HCT116 (cell line): ENCODE measurements at regions not wholly inside any gene's neighbourhood (a gene's known extent, or its start where the extent isn't known, plus 50 kb on each side); places are given as distances from the start of the nearest gene placed in this dataset.

Experiments used
- ATAC-seq: fragments of 200-7000 bp; cut with Tn5 transposase; 2 replicates; pipeline ENCODE4 v1.9.1; 2020; ENCODE audit warnings: mild to moderate bottlenecking, moderate library complexity
- BruUV-seq: library from RNA; stranded (reverse); fragments of 400-500 nt; replicated peaks from 2 replicates; lab custom pipeline; 2021; lab: Mats Ljungman, UMichigan
- CTCF ChIA-PET: fragments of 300-600 bp; sonication (Branson Sonifier 250); formaldehyde crosslinking; loops from one replicate; lab custom pipeline; 2021; ENCODE audit warnings: antibody characterized with exemption; lab: Charles Lee
- POLR2A ChIA-PET: fragments of 300-600, 350-600 bp; sonication (Branson Sonifier 250); formaldehyde crosslinking; loops from one replicate; lab custom pipeline; 2021; ENCODE audit warnings: antibody characterized with exemption; lab: Charles Lee
- RAD21 ChIA-PET, 2 experiments: fragments of 300-600 bp; sonication (Branson Sonifier 250); formaldehyde crosslinking; loops; one replicate each; lab custom pipeline; 2023; ENCODE audit warnings: low total read pairs in 2 of 2; ENCODE audit not compliant: uncharacterized antibody in 2 of 2, unreplicated experiment in 2 of 2, low non-redundant PET in 1 of 2; lab: Charles Lee
- DNase-seq: peaks from one replicate; pipeline ENCODE4 v3.0.0-alpha.2; 2010; ENCODE audit warnings: low read depth, low spot score
- H2AFZ ChIP-seq: fragments of 200-600 bp; shearing (Covaris generic), sonication (generic); 2 replicates; pipeline ENCODE4 v1.6.1; 2017; ENCODE audit warnings: low read depth, mixed run types, mixed read lengths, antibody characterized with exemption, low read length; ENCODE audit not compliant: poor library complexity, severe bottlenecking
- H3K27ac ChIP-seq: 2 replicates; pipeline ENCODE4 v1.5.1; 2012; ENCODE audit warnings: low read depth, low read length
- H3K27me3 ChIP-seq: fragments of 200-600 bp; sonication (generic); 2 replicates; pipeline ENCODE4 v1.6.1; 2016; ENCODE audit warnings: mixed run types, low read length, mixed read lengths; ENCODE audit not compliant: insufficient read depth
- H3K36me3 ChIP-seq, 2 experiments: fragments of 200-500 bp in 1 of 2; fragments of 200-600 bp in 1 of 2; sonication (Bioruptor generic) in 1 of 2; sonication (generic) in 1 of 2; 2 replicates each; pipeline versions ENCODE4 v1.5.1 to v1.6.1; 2014 to 2016; ENCODE audit warnings: low read length in 2 of 2, inconsistent platforms in 1 of 2, mixed read lengths in 1 of 2, mixed run types in 1 of 2; ENCODE audit not compliant: insufficient read depth in 2 of 2, control insufficient read depth in 1 of 2
- H3K4me1 ChIP-seq, 2 experiments: fragments of 200-600 bp in 1 of 2; sonication (generic) in 1 of 2; 2 replicates each; pipeline versions ENCODE4 v1.5.1 to v1.6.1; 2012 to 2017; ENCODE audit warnings: low read length in 2 of 2, inconsistent platforms in 1 of 2, mild to moderate bottlenecking in 1 of 2, mixed read lengths in 1 of 2, mixed run types in 1 of 2, moderate library complexity in 1 of 2; ENCODE audit not compliant: insufficient read depth in 2 of 2, control insufficient read depth in 1 of 2
- H3K4me2 ChIP-seq: fragments of 200-600 bp; sonication (generic); 2 replicates; pipeline ENCODE4 v1.6.1; 2017; ENCODE audit warnings: mixed run types, low read length, mixed read lengths
- H3K4me3 ChIP-seq, 2 experiments: fragments of 200-600 bp in 1 of 2; sonication (generic) in 1 of 2; replicated peaks in 1 of 2; 2 replicates each; pipeline ENCODE4 v1.5.1; 2011 to 2016; ENCODE audit warnings: low read length in 2 of 2, control low read depth in 1 of 2, low read depth in 1 of 2, mild to moderate bottlenecking in 1 of 2, mixed read lengths in 1 of 2, mixed run types in 1 of 2
- H3K79me2 ChIP-seq: fragments of 200-600 bp; sonication (generic); 2 replicates; pipeline ENCODE4 v1.6.1; 2017; ENCODE audit warnings: mild to moderate bottlenecking, mixed run types, low read length, moderate library complexity, mixed read lengths; ENCODE audit not compliant: insufficient read depth
- H3K9ac ChIP-seq: fragments of 200-600 bp; sonication (generic); 2 replicates; pipeline ENCODE4 v1.6.1; 2016; ENCODE audit warnings: low read length, mixed read lengths
- H3K9me2 ChIP-seq: fragments of 200-600 bp; sonication (generic), shearing (Covaris generic); 2 replicates; pipeline ENCODE4 v1.6.1; 2017; ENCODE audit warnings: mixed run types, mild to moderate bottlenecking, moderate library complexity; ENCODE audit not compliant: insufficient read depth
- H3K9me3 ChIP-seq, 2 experiments: fragments of 200-500 bp in 1 of 2; fragments of 200-600 bp in 1 of 2; sonication (Bioruptor generic) in 1 of 2; sonication (generic) in 1 of 2; 2 replicates each; pipeline ENCODE4 v1.6.1; 2014 to 2017; ENCODE audit warnings: low read length in 2 of 2, mixed read lengths in 2 of 2, inconsistent platforms in 1 of 2, low read depth in 1 of 2, mild to moderate bottlenecking in 1 of 2, mixed run types in 1 of 2, moderate library complexity in 1 of 2; ENCODE audit not compliant: control insufficient read depth in 1 of 2, insufficient read depth in 1 of 2
- H4K20me1 ChIP-seq: fragments of 200-600 bp; sonication (generic), shearing (Covaris generic); 2 replicates; pipeline ENCODE4 v1.6.1; 2017; ENCODE audit warnings: mixed run types, mild to moderate bottlenecking, moderate library complexity; ENCODE audit not compliant: insufficient read depth
- ATF3 ChIP-seq: IDR thresholded peaks from 2 replicates; pipeline ENCODE4 v1.6.1; 2012
- CBX3 ChIP-seq: IDR thresholded peaks from 2 replicates; pipeline ENCODE4 v1.6.1; 2012; ENCODE audit warnings: low read depth
- CEBPB ChIP-seq: IDR thresholded peaks from 2 replicates; pipeline ENCODE4 v1.6.1; 2012; ENCODE audit warnings: low read depth
- EGR1 ChIP-seq: IDR thresholded peaks from 2 replicates; pipeline ENCODE4 v1.6.1; 2012; ENCODE audit warnings: low read depth
- EZH2 ChIP-seq: fragments of 200-600 bp; sonication (generic); IDR thresholded peaks from 2 replicates; pipeline ENCODE4 v1.6.1; 2017; ENCODE audit warnings: antibody characterized with exemption, mixed run types
- EZH2phosphoT487 ChIP-seq: fragments of 200-600 bp; IDR thresholded peaks from 2 replicates; pipeline ENCODE4 v1.6.1; 2018; ENCODE audit warnings: antibody characterized with exemption, borderline replicate concordance
- FOSL1 ChIP-seq: IDR thresholded peaks from 2 replicates; pipeline ENCODE4 v1.6.1; 2012; ENCODE audit warnings: low read depth
- JUND ChIP-seq: IDR thresholded peaks from 2 replicates; pipeline ENCODE4 v1.6.1; 2012
- MAX ChIP-seq: IDR thresholded peaks from 2 replicates; pipeline ENCODE4 v1.6.1; 2012
- POLR2AphosphoS5 ChIP-seq: IDR thresholded peaks from 2 replicates; pipeline ENCODE4 v1.6.1; 2011; ENCODE audit warnings: mild to moderate bottlenecking, low read depth, low read length, moderate library complexity
- RAD21 ChIP-seq: IDR thresholded peaks from 2 replicates; pipeline ENCODE4 v1.6.1; 2012; ENCODE audit warnings: low read depth, mild to moderate bottlenecking
- REST ChIP-seq: IDR thresholded peaks from 2 replicates; pipeline ENCODE4 v1.6.1; 2012; ENCODE audit warnings: low read depth
- SIN3A ChIP-seq: IDR thresholded peaks from 2 replicates; pipeline ENCODE4 v1.6.1; 2012; ENCODE audit warnings: low read depth
- SP1 ChIP-seq: IDR thresholded peaks from 2 replicates; pipeline ENCODE4 v1.6.1; 2012; ENCODE audit warnings: low read depth
- TCF7L2 ChIP-seq: IDR thresholded peaks from 2 replicates; pipeline ENCODE4 v1.7.0; 2011; ENCODE audit warnings: borderline replicate concordance, inconsistent platforms; ENCODE audit not compliant: insufficient read depth, insufficient read length; ENCODE audit errors: extremely low read depth
- YY1 ChIP-seq: IDR thresholded peaks from 2 replicates; pipeline ENCODE4 v1.6.1; 2011; ENCODE audit warnings: low read length, low read depth, moderate library complexity, mild to moderate bottlenecking; ENCODE audit not compliant: insufficient replicate concordance; ENCODE audit errors: extremely low read depth
- intact Hi-C: fragments of 100-400 bp; cut with micrococcal nuclease; formaldehyde crosslinking; loops from 2 replicates; pipeline ENCODE4 v1.10.0; 2022
- TF ChIP-seq, protein P1 (sequence below), 3 experiments: fragments of 200-600 bp in 1 of 3; sonication (generic) in 1 of 3; IDR thresholded peaks in 2 of 3; conservative IDR thresholded peaks in 1 of 3; 2 replicates each; pipeline ENCODE4 v1.5.1; 2012 to 2017; ENCODE audit warnings: low read depth in 2 of 3, low read length in 2 of 3, antibody characterized with exemption in 1 of 3, borderline replicate concordance in 1 of 3, control low read depth in 1 of 3, mild to moderate bottlenecking in 1 of 3, mixed read lengths in 1 of 3, mixed run types in 1 of 3, moderate library complexity in 1 of 3; ENCODE audit not compliant: insufficient read depth in 1 of 3
- TF ChIP-seq, protein P2 (sequence below): IDR thresholded peaks from 2 replicates; pipeline ENCODE4 v1.6.1; 2011; ENCODE audit warnings: mild to moderate bottlenecking, low read length, moderate library complexity; ENCODE audit not compliant: insufficient replicate concordance; ENCODE audit errors: extremely low read depth

DNA sequence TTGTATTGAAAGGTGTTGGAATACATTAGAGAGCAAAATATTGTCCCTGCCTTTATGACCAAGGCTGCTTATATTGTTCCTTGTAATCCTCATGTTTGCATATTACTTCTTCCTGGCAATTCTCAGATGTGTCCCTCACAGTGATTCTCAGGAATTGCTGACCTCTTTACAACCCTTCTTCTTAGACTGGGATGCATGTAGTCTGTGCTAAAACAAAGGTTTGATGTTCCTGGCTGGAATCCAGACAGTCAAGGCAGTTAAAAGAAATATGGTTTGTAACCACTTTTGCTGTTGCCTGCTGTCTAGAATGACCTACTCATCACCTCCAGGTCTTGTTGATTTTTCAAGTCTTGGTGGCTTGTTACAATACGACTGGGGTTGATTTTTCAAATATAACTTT is 367.6 kb downstream of the HGF start:
- TF ChIP-seq EZH2phosphoT487: no peak
- no peak for TF ChIP-seq CEBPB
- TF ChIP-seq REST: no peak
- TF ChIP-seq, protein P1, sequence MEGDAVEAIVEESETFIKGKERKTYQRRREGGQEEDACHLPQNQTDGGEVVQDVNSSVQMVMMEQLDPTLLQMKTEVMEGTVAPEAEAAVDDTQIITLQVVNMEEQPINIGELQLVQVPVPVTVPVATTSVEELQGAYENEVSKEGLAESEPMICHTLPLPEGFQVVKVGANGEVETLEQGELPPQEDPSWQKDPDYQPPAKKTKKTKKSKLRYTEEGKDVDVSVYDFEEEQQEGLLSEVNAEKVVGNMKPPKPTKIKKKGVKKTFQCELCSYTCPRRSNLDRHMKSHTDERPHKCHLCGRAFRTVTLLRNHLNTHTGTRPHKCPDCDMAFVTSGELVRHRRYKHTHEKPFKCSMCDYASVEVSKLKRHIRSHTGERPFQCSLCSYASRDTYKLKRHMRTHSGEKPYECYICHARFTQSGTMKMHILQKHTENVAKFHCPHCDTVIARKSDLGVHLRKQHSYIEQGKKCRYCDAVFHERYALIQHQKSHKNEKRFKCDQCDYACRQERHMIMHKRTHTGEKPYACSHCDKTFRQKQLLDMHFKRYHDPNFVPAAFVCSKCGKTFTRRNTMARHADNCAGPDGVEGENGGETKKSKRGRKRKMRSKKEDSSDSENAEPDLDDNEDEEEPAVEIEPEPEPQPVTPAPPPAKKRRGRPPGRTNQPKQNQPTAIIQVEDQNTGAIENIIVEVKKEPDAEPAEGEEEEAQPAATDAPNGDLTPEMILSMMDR (IDR thresholded peaks at IDR 0.05 in 2 of 3, conservative IDR thresholded peaks at IDR 0.05 in 1 of 3; ENCODE audit: borderline replicate concordance in 1 of 3, insufficient read depth in 1 of 3, low read depth in 2 of 3, low read length in 2 of 3): no peak
- no peak for TF ChIP-seq TCF7L2
- no peak for TF ChIP-seq JUND
- TF ChIP-seq RAD21: no peak
- TF ChIP-seq MAX: no peak
- TF ChIP-seq, protein P2, sequence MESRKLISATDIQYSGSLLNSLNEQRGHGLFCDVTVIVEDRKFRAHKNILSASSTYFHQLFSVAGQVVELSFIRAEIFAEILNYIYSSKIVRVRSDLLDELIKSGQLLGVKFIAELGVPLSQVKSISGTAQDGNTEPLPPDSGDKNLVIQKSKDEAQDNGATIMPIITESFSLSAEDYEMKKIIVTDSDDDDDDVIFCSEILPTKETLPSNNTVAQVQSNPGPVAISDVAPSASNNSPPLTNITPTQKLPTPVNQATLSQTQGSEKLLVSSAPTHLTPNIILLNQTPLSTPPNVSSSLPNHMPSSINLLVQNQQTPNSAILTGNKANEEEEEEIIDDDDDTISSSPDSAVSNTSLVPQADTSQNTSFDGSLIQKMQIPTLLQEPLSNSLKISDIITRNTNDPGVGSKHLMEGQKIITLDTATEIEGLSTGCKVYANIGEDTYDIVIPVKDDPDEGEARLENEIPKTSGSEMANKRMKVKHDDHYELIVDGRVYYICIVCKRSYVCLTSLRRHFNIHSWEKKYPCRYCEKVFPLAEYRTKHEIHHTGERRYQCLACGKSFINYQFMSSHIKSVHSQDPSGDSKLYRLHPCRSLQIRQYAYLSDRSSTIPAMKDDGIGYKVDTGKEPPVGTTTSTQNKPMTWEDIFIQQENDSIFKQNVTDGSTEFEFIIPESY: no peak
- no peak for TF ChIP-seq CBX3
- TF ChIP-seq POLR2AphosphoS5: no peak
- TF ChIP-seq SIN3A: no peak
- TF ChIP-seq EZH2: no peak
- TF ChIP-seq SP1: no peak
- TF ChIP-seq FOSL1: no peak
- TF ChIP-seq EGR1: no peak
- TF ChIP-seq YY1: no peak
- no peak for TF ChIP-seq ATF3
- intact Hi-C loops: no loop called here

More for the DNA sequence above, 367.6 kb downstream of the HGF start:
- CTCF ChIA-PET: no interaction called here
- Histone ChIP-seq H3K9ac (no peak overlapping the region), H2AFZ (no peak overlapping the region), H3K36me3 (no peaks in the 10 kb centered on the region), H3K9me2 (no peaks in the 10 kb centered on the region), H3K4me1 (no peaks in the 10 kb centered on the region), H4K20me1 (no peaks in the 10 kb centered on the region), H3K79me2 (no peaks in the 10 kb centered on the region), H3K27me3 (no peaks in the 10 kb centered on the region), H3K27ac (no peak overlapping the region), H3K4me2 (no peak overlapping the region), H3K9me3 (no peaks in the 10 kb centered on the region), H3K4me3 (no peak overlapping the region)
- RAD21 ChIA-PET: no interaction called here
- no peak for DNase-seq
- no peak for ATAC-seq
- POLR2A ChIA-PET: no interaction called here
- no TSS peak for BruUV-seq
